NCI-H2107 treated with DMSO at 0.1 percent for 48 hours (cell line): ENCODE measurements at regions not wholly inside any gene's neighbourhood (a gene's known extent, or its start where the extent isn't known, plus 50 kb on each side); places are given as distances from the start of the nearest gene placed in this dataset.
A peak's percentile ranks its signal among the peaks of the same experiment; 100 is the strongest.

Experiments
- DNase-seq: peaks from one replicate; lab custom pipeline; 2025; ENCODE audit not compliant: unreplicated experiment; lab: John Stamatoyannopoulos, UW

DNA sequence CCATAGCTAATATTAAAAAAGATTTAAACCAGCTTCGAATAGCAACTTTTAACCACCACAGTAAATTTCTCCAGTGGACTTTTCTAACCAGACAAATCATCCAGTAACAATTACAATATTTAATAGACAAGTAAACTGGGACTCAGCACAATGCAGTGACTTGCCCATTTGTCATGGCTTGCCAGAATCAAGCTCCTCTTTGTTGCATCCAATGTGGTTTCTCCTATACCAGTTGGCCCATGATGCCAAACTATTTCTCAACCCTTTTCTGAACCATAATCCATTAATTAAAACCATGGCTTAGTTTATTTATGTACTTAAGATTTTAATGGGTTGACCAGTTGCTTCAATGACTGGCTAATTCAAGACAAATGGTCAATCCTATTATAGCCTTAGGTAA, 64.4 kb downstream of the DIO2 start:
- DNase-seq: no peak

DNA sequence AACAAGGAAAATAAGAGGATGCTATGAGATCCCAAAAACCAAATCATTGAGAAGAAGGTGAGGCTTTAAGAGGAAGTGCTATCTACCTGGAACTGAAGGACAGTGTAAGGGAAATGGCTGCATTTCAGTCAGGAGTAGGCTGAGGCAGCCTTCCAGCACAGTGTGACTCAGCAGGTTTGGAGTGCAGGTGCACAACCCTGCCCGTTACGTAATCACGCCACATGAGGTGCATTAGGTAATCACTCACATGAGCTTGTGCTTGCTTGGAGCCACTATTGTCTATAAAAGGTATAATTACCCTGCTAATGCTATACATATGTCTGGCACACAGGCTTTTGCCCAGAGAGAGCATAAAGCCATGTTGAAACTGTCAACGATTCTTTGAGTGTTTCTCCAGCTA, 74.9 kb downstream of the DIO2 start:
- no peak for DNase-seq

DNA sequence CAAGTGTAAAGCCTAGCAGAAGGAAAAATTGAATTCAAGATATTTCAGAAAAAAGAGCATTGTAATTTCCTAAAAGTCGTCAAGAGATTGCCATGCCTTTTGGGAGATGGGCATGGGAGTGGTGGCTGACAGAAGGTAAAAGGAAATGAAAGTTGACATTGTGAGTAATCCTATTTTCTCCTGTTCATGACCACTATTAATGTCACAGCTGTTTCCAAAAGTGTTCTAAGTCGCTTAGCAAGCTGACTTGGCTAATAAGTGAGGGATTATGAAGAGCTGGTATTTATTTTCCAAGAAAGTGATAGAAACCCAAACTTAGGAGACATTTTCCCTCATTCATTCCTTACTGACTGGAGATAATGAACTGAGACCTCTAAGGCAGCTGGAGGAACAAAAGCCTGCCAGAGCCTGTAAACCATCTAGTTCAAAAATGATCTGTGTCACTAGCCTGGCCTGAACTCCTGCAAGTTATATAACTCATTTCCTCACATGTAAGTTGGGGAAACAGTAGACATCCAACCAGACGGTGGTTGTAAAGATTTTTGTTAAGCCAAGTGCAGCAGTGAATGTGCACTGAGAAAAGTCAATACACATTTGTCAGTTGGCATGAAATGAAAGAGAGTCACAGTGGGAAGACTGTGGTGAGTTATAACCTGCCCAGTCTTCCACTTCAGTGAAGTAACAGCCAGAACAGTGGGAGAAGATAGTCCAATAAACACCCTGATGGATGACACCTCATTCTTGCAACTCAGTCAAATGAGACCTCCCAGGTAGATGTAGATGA, 75.8 kb downstream of the DIO2 start:
- DNase-seq: no peak

DNA sequence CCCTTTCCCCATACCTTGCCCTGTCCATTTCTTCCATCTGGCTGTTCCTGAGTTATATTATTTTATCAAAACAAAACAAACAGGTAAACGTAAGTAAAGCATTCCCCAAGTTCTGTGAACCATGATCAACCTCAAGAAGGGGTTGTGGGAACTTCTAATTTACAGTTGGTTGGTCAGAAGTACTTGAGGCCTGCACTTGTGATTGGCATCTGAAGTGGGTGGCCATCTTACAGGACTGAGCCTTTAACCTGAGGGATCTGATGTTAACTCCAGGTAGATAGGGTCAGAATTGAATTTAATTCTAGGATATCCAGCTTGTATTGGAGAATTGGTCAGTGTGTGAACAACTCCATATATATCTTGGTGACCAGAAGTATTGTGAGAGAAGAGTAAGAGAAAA, 77.0 kb downstream of the DIO2 start:
- no peak for DNase-seq

DNA sequence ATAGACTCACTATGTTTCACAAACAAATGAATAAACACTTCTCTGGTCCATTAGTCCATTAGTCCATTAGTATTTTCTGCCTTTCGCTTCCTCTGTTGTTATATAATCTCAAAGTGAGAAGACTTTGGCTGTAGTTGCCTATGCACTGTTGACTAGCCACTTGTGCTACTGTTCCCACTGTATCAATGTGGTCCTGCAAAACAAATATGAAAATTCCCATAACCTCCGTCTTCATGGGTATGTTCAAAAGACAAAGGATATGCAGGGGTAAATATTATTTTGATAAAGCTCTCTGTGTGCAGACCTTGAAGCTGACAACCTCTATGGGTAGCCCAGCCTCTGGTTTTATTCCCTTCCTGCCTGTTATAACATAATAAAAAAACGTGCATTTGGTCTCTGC, 77.8 kb downstream of the DIO2 start:
- no peak for DNase-seq

DNA sequence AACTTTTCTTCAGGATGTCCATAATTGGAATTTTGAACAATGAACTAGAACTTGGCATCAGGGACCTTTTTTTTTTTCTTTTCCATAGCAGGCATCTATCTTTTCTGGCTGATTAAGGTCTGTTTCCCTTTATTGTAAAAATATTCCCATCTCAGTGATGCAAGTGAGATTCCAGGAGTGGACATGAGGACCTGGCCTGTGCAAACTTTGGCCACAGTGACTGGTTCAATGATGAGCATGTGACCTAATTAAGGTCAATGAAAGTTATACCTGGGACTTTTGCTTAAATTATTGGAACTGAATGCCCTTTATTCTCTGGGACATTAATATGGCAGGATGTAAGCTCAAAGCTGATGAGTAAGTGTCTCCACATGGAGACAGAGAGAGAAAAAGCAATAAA, 83.8 kb downstream of the DIO2 start:
- no peak for DNase-seq

DNA sequence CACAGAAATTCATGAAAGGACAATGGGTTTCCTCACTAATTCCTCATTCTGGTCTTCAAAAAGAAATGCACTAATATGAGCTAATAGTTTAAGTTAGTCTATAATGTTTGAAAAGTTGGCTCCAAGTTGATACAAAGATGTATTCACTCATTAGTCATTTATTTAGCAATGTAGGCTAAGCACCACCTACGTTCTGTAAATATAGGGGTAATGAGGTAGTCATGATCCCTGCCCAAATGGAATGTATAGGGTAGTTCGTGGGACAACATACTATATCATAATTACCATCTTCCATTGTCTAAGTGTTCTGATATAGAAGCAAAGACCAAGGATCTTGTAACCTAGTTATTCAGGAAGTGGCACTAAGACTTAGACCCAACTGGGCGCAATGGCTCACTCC, 86.5 kb downstream of the DIO2 start:
- DNase-seq: no peak

DNA sequence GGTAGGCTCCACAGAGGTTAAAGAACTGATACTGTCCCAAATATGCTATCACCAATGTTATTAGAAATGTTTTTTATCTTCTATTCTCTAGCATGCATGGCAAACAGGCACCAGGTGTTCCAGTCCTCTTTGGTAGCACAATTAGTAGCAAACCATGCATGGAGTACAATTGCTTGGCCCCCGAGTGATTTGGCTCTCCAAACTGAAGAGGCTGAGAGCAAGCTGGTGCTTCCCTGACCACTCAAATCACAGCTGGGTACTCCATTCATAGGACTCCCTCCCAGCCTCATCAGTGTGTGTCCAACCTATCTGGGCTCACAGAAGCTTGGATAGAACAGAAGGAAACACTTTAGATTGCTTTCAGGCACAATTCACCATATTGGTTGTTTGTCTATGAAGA, 93.4 kb downstream of the DIO2 start:
- peak; percentile 97 for DNase-seq

DNA sequence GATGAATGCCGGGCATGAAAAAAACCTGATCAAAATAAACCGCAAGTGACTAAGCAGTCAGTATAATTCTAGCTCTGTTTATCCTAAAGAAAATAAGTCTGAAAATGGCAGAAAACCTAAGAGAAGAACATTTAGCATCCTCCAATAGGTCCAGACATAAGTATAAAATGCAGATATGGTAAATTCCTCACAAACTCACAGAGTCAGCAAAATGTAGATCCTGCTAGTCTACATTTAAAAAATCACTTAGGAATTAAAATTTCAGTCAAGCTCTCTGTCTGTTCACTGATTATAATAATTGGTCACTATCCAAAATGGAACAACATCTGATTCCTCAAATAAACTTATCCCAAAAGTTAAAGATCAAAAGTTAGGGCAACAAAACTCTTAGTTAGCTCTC, 95.1 kb downstream of the DIO2 start:
- no peak for DNase-seq

DNA sequence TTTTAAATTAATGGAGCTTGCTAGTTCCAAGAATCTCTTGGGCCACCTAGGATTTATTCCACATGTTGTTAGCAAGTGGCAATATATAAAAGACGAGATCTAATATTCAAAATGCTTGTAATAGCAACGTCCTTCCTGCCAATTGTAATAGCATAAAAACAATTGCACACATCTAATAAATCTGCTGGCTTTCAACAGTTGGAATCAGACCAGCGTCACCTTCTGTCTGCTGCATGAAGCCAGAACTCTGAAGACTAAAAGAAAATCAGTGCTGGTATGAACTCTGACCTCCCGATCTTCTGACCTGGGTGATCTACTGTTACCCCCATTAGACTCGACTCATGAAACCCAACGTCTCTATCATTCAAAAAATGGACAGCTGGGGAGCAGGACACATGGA, 100.6 kb downstream of the DIO2 start:
- no peak for DNase-seq

DNA sequence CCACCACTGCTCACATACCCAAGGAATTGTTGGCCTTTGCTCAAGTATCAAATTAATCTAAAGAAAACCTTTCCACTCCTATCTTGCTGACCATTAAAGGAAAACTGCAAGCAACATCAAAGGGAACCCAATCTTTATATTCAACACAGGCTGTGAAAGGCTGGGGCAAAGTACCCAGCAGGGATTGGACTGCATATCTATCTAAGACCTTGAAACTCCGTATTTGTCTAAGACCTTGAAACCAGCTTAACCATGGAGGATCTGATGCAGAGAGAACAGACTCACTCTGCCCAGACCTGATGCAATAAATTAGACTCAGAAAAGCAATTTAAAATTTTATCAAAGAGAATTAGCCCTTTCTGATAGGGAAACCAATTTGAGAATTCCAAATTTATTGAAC, 102.2 kb downstream of the DIO2 start:
- DNase-seq: no peak

DNA sequence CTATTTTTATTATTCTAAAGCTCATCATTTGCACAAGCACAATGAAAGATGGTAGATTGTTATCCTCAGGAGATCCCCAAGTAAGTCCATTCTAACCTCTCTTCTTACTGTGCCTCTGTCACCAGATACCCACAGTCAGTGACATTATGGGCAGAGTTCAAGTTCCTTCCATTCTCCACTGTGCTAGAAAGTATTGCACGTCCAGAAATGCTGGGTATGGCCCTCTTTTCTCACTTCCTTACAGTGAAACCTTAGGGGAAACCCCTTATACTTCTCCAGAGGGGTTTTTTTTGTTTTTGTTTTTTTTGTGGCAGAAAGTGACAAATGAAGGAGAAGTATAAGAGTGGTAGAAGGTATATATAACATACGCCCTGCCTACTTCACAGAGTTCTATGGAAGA, 102.9 kb downstream of the DIO2 start:
- no peak for DNase-seq

DNA sequence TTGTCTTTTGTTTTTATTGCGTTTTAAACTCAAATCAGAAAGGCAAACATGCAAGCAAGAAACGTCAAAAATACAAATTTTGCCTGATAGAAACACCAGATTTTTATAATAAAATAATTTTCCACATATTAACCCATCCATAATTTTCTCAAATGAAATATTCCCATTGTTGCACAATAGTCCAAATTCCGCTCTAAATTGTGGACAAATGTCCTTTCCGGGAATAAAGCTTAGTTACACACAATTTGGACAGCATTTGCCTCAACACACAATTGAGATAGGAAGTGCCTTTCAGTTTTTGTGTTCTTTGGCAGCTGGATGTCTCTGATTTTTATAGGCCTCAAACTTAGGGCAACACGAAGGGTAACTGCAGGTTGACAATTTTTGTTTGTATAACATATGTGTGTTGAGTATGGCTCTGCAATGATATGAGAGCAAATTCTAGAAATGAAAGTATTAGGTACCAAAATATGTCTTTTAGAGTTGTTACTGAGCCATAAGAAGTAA, 105.8 kb downstream of the DIO2 start:
- DNase-seq: no peak

DNA sequence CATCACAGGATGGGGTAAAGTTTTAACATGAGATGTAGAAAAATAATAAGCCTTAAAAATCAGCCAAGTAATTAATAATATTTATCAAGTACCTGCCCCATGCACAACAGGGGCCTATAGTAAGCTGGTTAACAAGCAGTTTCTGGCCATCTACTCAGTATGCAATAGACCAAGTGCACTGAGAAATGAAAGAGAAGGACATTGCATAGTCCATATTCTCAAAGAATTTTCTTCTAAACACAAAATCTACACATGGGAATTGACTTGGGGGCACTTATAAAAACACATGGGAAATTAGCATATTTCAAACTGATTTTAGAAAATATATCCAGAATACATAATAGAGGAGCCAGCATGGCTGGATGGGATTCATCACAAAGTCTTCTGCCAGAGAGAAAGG, 109.5 kb downstream of the DIO2 start:
- DNase-seq: no peak

DNA sequence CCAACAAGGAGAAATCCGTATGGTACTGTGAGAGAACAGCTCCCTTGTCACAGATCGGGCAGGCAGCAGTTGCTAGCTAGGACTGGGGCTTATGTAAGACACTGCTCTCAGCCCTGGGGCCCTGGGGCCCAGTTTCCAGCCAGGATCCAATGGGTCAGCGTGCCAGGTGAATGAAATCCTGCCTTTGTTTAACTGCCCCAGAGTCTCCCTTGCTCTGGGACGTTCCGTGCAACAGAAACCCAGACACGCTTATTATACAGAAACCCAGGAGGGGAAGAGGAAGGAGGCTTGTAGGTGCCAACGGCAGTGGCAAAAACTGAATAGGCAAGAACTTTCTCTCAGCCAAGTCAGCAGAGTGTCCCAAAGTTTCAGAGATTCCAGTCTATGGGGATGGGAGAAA, 110.6 kb downstream of the DIO2 start:
- DNase-seq: no peak

DNA sequence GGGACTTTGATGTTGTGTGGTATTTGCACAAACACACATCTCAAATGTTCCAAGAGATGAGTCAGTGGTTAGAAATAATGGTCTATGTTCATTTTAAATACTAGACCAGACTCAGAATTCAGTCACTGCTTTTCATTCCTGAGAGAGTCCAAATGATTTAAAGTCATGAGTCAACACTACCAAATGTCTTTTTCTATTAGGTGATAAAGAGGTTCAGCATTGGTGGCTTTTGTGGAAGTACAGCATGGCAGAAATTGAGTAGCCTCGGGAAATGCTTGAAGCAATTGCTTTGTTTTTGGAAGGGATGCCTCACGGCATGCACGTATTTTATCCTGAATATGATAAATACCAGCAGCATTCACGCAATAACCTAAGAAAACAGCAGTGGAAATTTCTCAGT, 115.7 kb downstream of the DIO2 start:
- DNase-seq: no peak

DNA sequence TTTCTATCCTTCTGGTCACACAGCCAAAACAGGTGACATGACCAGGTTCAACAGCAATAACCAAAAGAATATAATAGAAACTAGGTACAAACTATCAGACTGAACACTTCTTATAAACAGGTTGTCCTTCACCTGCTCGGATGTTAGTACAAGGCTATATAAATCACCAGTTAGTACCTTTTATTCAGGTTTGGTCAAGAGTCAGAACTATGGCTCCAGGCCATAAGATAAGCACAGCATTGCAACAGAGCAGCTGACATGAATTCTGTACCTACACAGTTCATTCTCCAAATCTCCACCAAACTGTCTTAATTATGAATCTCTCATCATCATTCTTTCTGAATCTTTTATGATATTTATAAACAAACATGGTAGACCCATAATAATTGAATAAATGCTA, 123.9 kb downstream of the DIO2 start:
- DNase-seq: no peak

DNA sequence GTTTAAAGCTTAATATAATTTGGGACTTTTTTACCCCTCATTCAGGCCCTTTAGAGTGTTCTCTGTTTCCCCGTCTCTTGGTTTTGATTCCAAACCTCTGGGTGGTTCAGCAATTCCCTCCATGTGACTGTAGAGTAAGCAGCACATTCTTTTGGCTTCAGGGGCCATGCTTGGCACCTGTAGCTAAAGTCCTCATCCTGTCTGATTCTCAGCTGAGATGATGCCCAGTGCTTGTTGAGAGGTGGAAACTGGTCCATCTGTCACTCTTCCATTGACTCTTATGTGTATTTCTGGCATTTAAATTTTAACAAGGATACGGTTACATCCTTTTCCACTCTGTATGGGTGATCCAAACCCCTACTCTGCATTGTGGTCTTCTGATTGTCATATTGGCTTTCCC, 127.1 kb downstream of the DIO2 start:
- DNase-seq: no peak

DNA sequence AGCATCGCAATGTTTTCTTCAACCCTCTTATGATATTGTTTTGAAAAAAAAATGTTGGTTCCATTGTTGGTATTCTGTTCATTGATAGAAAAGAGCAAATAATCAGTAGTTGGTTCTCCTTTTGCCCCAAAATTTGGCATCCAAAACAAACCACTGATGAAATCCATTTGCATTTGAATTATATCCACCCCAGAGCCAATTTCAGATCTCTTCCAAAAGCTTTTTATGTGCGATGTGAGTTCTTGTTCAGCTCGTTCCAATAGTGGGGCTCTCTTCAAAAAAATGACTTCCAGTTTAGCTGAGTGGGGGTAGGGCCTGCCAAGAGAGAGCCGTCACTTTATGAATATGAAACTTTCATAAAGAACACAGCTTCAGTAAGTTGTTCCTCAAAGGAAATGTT, 130.7 kb downstream of the DIO2 start:
- no peak for DNase-seq

DNA sequence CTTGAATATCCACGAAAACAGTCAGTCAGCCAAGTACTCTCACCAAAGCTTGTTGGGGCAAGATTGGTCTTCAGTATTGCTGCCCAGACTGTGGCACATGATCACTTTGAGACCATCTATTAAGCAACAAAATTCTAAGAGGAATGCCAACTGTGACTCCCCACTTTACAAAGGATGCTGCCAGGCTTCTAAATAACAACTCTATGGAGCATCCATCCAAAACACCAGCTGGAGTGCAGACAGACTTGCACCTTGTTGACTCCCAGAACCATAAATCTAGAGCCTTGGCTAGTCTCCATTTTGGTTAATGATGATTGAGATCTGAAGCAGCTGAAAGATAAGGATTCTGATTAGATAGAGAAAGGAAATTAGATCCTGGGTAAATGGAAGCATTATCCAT, 132.8 kb downstream of the DIO2 start:
- DNase-seq: no peak

DNA sequence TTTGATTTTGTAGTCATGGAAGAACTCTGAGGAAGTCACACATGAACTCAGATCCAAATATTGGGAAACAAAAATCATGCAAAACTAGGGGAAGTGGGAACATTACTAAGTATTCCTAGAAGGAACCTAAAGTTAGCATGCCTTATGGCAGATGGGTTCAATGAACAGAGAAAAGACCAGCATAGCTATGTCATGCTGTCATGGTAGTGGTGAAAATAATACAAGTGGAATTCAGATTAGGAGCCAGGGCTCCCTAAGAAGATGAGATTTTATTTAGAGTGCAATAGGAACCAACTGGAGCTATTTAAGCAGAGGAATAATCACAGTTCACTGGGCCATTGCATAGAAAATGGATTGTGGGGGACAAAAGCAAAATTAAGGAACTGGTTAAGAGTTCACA, 134.0 kb downstream of the DIO2 start:
- no peak for DNase-seq

DNA sequence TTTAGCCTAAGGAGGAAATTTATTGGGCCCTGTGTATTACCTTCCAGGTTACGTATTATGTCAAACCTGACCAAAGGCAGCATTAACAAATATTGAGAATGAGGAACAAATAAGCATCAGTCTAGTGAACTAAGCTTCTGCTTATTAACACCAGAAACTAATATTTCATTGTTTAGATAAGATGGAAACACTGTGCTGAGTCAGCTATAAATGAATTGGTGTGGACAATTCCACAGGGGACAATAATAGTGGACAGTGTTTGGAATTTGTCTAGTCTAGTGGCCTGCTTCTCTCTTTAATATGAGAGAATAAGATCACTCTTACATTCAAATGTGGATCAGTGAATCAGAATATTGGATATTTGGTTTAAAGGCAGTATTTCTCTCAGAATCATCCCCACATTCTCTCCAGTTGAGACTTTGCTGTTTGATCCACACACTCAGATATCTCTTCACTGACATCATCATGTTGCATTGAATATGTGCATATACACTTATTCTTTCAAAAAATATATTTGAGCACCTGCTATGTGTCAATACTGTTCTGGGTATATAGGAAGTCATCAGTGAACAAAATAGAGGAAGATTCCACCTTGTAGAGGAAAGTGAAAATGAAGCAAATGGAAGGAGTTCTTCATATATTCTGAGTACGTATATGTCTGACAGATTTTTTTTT, 136.3 kb downstream of the DIO2 start:
- DNase-seq: no peak

DNA sequence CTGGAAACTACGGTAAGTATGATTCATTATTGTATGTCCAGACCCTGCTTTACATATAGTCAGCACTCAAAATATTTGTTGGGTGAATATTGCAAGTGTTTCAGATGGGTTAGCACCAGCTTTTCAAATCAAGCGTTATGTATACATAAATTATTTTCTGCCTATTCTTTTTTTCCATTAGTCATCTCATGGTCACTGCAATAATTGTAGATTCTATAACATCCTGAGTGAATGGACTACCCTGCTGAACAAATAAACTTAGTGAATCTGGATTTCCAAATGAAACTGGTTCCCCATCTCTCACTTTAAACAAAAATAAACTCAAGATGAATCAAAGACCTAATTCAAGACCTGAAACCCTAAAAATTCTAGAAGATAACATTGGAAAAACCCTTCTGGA, 152.3 kb downstream of the DIO2 start:
- no peak for DNase-seq
